Colonic mucosa (tissue), 4 donors: ENCODE measurements at regions not wholly inside any gene's neighbourhood (a gene's known extent, or its start where the extent isn't known, plus 50 kb on each side); places are given as distances from the start of the nearest gene placed in this dataset.

Experiments
- DNase-seq: peaks from one replicate; pipeline ENCODE4 v3.0.0-alpha.2; 2020
- H3K27ac ChIP-seq: fragments of 200-600 bp; one replicate; pipeline ENCODE4 v1.8.0; 2021
- H3K27me3 ChIP-seq: fragments of 200-600 bp; one replicate; pipeline ENCODE4 v1.8.0; 2021
- H3K36me3 ChIP-seq: fragments of 200-600 bp; one replicate; pipeline ENCODE4 v1.8.0; 2021
- H3K4me1 ChIP-seq: fragments of 200-600 bp; one replicate; pipeline ENCODE4 v1.8.0; 2021; ENCODE audit warnings: mild to moderate bottlenecking
- H3K4me3 ChIP-seq: fragments of 200-600 bp; one replicate; pipeline ENCODE4 v1.8.0; 2021
- H3K9ac ChIP-seq, 2 donors: one replicate each; pipeline ENCODE4 v1.7.0; 2013; ENCODE audit warnings: control low read depth in 2 of 2, low read depth in 2 of 2, low read length in 2 of 2
- H3K9me3 ChIP-seq: fragments of 200-600 bp; one replicate; pipeline ENCODE4 v1.8.0; 2021
- intact Hi-C: fragments of 100-400 bp; cut with DNase I; formaldehyde crosslinking; loops from one replicate; pipeline ENCODE4 v1.14.1; 2022
- TF ChIP-seq, protein P1 (sequence below): fragments of 200-600 bp; IDR thresholded peaks from one replicate; pipeline ENCODE4 v1.8.0; 2022; ENCODE audit warnings: antibody characterized with exemption, mild to moderate bottlenecking
- donor health status: healthy.
- donor health status: DM: no; HTN: no; CAD: no.
- donor health status: DM: no; HTN: no; CAD: no.

DNA sequence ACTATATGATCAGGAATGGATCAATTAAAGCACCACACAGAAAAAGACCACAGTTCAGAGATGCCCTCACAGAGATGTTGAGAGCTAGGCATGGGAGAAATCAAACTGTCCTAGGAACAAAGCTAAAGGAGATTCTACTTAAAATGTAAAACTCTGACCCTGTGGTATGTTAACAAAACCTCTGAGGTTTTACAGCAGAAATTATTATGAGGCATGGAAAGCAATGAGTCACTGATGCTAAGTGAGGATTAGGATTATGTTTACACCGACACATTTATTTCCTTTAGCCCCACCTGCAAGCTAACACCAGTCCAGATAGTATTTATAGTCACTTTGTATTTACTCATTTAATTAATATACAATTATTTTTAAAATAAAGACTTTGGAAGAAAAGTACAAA, 1242.2 kb downstream of the OTOL1 start:
- H3K27me3 ChIP-seq = no peaks in the 10 kb centered on the region
- intact Hi-C loops = no loop called here
- H3K4me3 ChIP-seq = no peak overlapping the region
- no peak overlapping the region for H3K27ac ChIP-seq
- no peaks in the 10 kb centered on the region for H3K9me3 ChIP-seq
- TF ChIP-seq, protein P1, sequence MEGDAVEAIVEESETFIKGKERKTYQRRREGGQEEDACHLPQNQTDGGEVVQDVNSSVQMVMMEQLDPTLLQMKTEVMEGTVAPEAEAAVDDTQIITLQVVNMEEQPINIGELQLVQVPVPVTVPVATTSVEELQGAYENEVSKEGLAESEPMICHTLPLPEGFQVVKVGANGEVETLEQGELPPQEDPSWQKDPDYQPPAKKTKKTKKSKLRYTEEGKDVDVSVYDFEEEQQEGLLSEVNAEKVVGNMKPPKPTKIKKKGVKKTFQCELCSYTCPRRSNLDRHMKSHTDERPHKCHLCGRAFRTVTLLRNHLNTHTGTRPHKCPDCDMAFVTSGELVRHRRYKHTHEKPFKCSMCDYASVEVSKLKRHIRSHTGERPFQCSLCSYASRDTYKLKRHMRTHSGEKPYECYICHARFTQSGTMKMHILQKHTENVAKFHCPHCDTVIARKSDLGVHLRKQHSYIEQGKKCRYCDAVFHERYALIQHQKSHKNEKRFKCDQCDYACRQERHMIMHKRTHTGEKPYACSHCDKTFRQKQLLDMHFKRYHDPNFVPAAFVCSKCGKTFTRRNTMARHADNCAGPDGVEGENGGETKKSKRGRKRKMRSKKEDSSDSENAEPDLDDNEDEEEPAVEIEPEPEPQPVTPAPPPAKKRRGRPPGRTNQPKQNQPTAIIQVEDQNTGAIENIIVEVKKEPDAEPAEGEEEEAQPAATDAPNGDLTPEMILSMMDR = no peak
- H3K4me1 ChIP-seq = no peaks in the 10 kb centered on the region
- DNase-seq = no peak
- no peaks in the 10 kb centered on the region for H3K36me3 ChIP-seq
- no peak overlapping the region for H3K9ac ChIP-seq

DNA sequence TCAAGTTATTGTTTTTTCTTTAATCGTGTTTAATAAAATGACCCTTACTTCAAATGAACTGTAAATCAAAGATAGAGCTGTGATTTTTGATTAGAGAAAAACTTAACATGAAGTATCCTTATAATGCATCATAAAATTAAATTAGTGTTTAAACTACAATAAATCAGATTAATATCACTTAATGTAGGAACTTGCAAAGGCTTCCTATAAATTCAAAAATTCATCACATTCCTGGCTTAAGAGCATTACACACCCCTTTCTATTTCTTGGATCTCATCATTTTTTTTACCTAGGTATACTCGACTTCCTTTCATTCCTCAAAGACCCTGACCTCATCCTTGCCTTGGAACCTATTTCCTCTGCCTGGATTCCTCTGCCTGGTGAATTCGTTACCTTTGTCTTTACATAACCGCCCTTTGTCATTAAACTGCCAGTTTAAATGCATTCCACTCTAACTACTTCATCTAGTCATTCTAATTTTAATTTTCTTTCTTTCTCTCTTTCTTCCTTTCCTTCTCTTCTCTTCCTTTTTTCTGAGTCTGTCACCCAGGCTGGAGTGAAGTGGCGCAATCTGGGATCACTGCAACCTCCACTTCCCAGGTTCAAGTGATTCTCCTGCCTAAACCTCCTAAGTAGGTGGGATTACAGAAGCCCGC, 1244.5 kb downstream of the OTOL1 start:
- TF ChIP-seq, protein P1 = no peak
- no peak overlapping the region for H3K9ac ChIP-seq
- no peaks in the 10 kb centered on the region for H3K9me3 ChIP-seq
- H3K36me3 ChIP-seq = no peaks in the 10 kb centered on the region
- no peak overlapping the region for H3K4me3 ChIP-seq
- H3K4me1 ChIP-seq = no peaks in the 10 kb centered on the region
- intact Hi-C loops = no loop called here
- DNase-seq = no peak
- H3K27ac ChIP-seq = no peak overlapping the region
- no peaks in the 10 kb centered on the region for H3K27me3 ChIP-seq

DNA sequence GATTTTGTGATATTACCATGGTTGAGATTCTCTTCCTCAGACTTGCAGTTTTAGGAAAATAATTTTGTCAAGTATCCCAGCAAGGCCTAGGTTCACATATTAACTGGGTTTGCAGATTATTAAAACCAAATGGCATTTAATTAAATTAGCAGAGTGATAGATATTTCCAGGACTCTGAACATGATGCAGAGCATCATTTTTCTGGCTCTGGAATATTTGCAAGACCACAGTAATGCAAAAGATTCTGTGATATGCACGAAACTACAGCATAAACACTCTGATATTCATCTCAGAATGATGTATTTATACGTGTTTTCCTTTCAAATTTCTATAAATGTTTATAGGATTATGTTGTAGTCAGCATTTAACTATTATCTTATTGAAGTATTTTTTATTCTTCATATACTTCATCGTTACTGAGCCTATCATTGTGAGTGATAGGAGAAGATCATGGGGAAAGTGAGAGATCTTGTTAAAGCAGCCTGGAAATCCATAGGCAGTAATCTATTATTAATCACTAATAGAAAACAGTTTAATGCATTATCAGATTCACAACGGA, 1245.6 kb downstream of the OTOL1 start:
- intact Hi-C loops = no loop called here
- no peaks in the 10 kb centered on the region for H3K36me3 ChIP-seq
- TF ChIP-seq, protein P1 = no peak

DNA sequence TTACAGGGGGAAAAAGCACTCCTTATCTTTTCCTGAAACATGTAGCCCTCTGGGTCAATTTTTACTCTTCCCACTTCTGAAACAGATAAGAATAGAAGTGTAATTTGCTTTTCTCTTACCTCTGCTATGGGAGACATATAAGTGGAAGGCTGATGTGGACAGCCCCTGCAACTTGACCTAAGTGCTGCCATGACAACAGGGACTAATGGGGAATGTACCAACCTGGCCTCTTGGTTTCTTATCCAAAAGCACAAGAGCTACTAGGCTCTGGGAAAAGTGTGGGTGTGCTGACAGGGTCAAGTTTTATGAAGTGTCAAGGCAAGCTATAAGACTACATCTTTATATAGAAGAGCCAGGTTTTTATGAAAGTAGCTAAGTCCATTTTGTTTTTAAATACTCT, 1246.5 kb downstream of the OTOL1 start:
- intact Hi-C loops = no loop called here
- no peaks in the 10 kb centered on the region for H3K36me3 ChIP-seq

More for the DNA sequence above, 1245.6 kb downstream of the OTOL1 start:
- H3K9me3 ChIP-seq = no peaks in the 10 kb centered on the region
- H3K4me1 ChIP-seq = no peaks in the 10 kb centered on the region
- no peak overlapping the region for H3K9ac ChIP-seq
- DNase-seq = no peak
- H3K27ac ChIP-seq = no peak overlapping the region
- no peak overlapping the region for H3K4me3 ChIP-seq
- no peaks in the 10 kb centered on the region for H3K27me3 ChIP-seq

DNA sequence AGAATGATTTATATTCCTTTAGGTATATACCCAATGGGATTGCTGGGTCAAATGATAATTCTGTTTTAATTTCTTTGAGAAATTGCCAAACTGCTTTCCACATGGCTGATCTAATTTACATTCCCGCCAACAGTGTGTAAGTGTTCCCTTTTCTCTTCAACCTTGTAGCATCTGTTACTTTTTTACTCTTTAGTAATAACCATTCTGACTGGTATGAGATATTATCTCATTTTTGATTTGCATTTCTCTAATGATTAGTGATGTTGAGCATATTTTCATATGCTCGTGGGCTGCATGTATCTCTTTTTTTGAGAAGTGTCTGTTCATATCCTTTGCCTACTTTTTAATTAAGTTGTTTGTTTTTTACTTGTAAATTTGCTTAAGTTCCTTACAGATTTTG, 1264.2 kb downstream of the OTOL1 start:
- no peak overlapping the region for H3K9ac ChIP-seq
- TF ChIP-seq, protein P1 = no peak
- H3K4me3 ChIP-seq = no peak overlapping the region
- H3K27me3 ChIP-seq = no peaks in the 10 kb centered on the region
- intact Hi-C loops = loop anchor here (10.0 kb wide), 1 partner anchor 164 kb away; no protein-coding TSS in a partner anchor
- no peaks in the 10 kb centered on the region for H3K4me1 ChIP-seq
- DNase-seq = no peak
- no peaks in the 10 kb centered on the region for H3K9me3 ChIP-seq
- H3K27ac ChIP-seq = no peak overlapping the region
- no peaks in the 10 kb centered on the region for H3K36me3 ChIP-seq

More for the DNA sequence above, 1246.5 kb downstream of the OTOL1 start:
- no peak for DNase-seq
- H3K4me3 ChIP-seq = no peak overlapping the region
- H3K4me1 ChIP-seq = no peaks in the 10 kb centered on the region
- no peak overlapping the region for H3K27ac ChIP-seq
- no peaks in the 10 kb centered on the region for H3K9me3 ChIP-seq
- H3K9ac ChIP-seq = no peak overlapping the region
- no peaks in the 10 kb centered on the region for H3K27me3 ChIP-seq
- TF ChIP-seq, protein P1 = no peak
